PC-3 (cell line): ENCODE measurements at regions not wholly inside any gene's neighbourhood (a gene's known extent, or its start where the extent isn't known, plus 50 kb on each side); places are given as distances from the start of the nearest gene placed in this dataset.

Experiments used
- EZH2 ChIP-seq: fragments of 300-600 bp; sonication (generic); IDR thresholded peaks from one replicate; pipeline ENCODE4 v1.6.1; 2017; ENCODE audit warnings: antibody characterized with exemption, mild to moderate bottlenecking, low read length; ENCODE audit not compliant: unreplicated experiment
- TF ChIP-seq, protein P1 (sequence below): fragments of 300-600 bp; sonication (generic); conservative IDR thresholded peaks from 2 replicates; pipeline ENCODE4 v1.5.1; 2017; ENCODE audit warnings: antibody characterized with exemption, low read depth, mild to moderate bottlenecking, low read length

DNA sequence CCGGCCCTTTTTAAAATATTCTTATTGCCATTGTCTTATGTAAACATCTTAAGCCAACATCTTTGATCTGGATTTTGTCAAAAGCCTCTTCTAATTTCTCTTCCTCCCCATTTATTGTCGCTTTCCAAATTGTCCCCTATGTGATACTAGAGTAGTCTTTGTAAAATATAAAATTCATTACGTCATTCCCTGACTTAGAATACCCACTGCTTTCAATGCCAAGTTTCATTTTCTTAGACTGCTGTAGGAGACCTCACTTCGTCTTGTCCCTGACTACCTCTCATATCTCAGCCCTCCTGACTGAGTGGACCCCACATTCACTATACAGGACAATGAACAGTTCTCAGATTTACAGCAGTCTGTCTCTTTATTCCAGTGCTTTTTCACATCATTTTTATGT lies 633.9 kb upstream of the LMO3 start:
- TF ChIP-seq, protein P1, sequence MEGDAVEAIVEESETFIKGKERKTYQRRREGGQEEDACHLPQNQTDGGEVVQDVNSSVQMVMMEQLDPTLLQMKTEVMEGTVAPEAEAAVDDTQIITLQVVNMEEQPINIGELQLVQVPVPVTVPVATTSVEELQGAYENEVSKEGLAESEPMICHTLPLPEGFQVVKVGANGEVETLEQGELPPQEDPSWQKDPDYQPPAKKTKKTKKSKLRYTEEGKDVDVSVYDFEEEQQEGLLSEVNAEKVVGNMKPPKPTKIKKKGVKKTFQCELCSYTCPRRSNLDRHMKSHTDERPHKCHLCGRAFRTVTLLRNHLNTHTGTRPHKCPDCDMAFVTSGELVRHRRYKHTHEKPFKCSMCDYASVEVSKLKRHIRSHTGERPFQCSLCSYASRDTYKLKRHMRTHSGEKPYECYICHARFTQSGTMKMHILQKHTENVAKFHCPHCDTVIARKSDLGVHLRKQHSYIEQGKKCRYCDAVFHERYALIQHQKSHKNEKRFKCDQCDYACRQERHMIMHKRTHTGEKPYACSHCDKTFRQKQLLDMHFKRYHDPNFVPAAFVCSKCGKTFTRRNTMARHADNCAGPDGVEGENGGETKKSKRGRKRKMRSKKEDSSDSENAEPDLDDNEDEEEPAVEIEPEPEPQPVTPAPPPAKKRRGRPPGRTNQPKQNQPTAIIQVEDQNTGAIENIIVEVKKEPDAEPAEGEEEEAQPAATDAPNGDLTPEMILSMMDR: no peak
- TF ChIP-seq EZH2: no peak
